Thymus (tissue), 11 donors: ENCODE measurements at regions not wholly inside any gene's neighbourhood (a gene's known extent, or its start where the extent isn't known, plus 50 kb on each side); places are given as distances from the start of the nearest gene placed in this dataset.
"Not testable (repeated sequence)": the region's sequence is repeated elsewhere in the genome, so short reads cannot be mapped to it uniquely, and the experiment has no call there.

ENCODE experiments used
- DNase-seq, 9 donors: peaks; one replicate each; pipeline ENCODE4 v3.0.0-alpha.2; 2013; ENCODE audit warnings: low spot score in 9 of 9, low read depth in 6 of 9, missing footprints in 1 of 9
- H3K27ac ChIP-seq, 2 donors: one replicate each; pipeline ENCODE4 v1.5.1; 2013; ENCODE audit warnings: control low read depth in 1 of 2, low read depth in 1 of 2, low read length in 1 of 2, mild to moderate bottlenecking in 1 of 2, moderate library complexity in 1 of 2
- H3K27me3 ChIP-seq, 2 donors: one replicate each; pipeline ENCODE4 v1.5.1; 2013; ENCODE audit warnings: low read length in 1 of 2; ENCODE audit not compliant: control insufficient read depth in 2 of 2, insufficient read depth in 1 of 2
- H3K36me3 ChIP-seq, 2 donors: one replicate each; pipeline ENCODE4 v1.5.1; 2013; ENCODE audit warnings: low read length in 1 of 2, mild to moderate bottlenecking in 1 of 2, moderate library complexity in 1 of 2; ENCODE audit not compliant: control insufficient read depth in 2 of 2, insufficient read depth in 2 of 2
- H3K4me1 ChIP-seq, 2 donors: one replicate each; pipeline ENCODE4 v1.5.1; 2013; ENCODE audit warnings: low read length in 2 of 2; ENCODE audit not compliant: control insufficient read depth in 2 of 2, insufficient read depth in 2 of 2
- H3K4me3 ChIP-seq, 2 donors: one replicate each; pipeline ENCODE4 v1.5.1; 2013; ENCODE audit warnings: low read length in 2 of 2, control low read depth in 1 of 2, mild to moderate bottlenecking in 1 of 2
- H3K9me3 ChIP-seq, 2 donors: one replicate each; pipeline ENCODE4 v1.5.1; 2013; ENCODE audit warnings: low read length in 1 of 2, mild to moderate bottlenecking in 1 of 2; ENCODE audit not compliant: control insufficient read depth in 2 of 2, insufficient read depth in 1 of 2
- WGBS: extraction: QIAGEN DNeasy Blood & Tissue Kit; methylation state at CpG from one replicate; pipeline ENCODE4 v1.1.7; 2013; 5-methylcytosine and 5-hydroxymethylcytosine counted together
- donor health status: healthy.

- 92% methylated on average over 1 of the region's 1 CpG for WGBS
Observed at GRCh38 chr14:43297794-43298193, 1209.3 kb downstream of the FSCB start.

GRCh38 chr14:43296061-43296460 lies 1211.0 kb downstream of the FSCB start:
- not testable (repeated sequence) for H3K9me3 ChIP-seq, H3K27me3 ChIP-seq, H3K4me3 ChIP-seq, DNase-seq, H3K36me3 ChIP-seq, H3K27ac ChIP-seq, H3K4me1 ChIP-seq
- 99% methylated on average over 2 of the region's 4 CpGs for WGBS

More at GRCh38 chr14:43297794-43298193, 1209.3 kb downstream of the FSCB start:
- Histone ChIP-seq H3K9me3 (peaks cover 0 to 4% of the 10 kb centered on the region in 2 donors), H3K36me3 (no peaks in the 10 kb centered on the region), H3K4me3 (no peak overlapping the region), H3K4me1 (no peaks in the 10 kb centered on the region), H3K27me3 (no peaks in the 10 kb centered on the region), H3K27ac (no peak overlapping the region)
- DNase-seq: no peak

DNA sequence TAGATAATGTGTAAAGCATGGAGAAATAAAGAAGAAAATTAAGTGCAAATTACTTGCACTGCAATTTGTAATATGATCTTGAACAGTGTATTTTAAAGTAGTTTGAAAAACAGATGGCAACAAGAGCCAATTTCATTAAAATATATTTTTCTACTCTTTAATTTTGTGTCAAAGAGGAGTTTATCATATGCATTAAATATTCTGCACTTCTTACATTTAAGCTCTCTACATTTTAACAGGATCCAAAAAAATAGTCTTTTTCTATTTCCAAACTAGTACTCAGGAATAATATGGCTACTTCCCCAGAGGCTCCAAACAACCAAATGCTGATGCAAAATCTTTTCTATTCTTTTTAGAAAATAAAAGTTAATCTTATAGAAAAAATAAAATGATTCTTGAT lies 1221.5 kb downstream of the FSCB start:
- no peaks in the 10 kb centered on the region for H3K4me1 ChIP-seq
- peaks cover 0 to 3% of the 10 kb centered on the region in 2 donors for H3K9me3 ChIP-seq
- no peak overlapping the region for H3K4me3 ChIP-seq
- H3K36me3 ChIP-seq: no peaks in the 10 kb centered on the region
- DNase-seq: no peak
- H3K27ac ChIP-seq: no peak overlapping the region
- no peaks in the 10 kb centered on the region for H3K27me3 ChIP-seq

DNA sequence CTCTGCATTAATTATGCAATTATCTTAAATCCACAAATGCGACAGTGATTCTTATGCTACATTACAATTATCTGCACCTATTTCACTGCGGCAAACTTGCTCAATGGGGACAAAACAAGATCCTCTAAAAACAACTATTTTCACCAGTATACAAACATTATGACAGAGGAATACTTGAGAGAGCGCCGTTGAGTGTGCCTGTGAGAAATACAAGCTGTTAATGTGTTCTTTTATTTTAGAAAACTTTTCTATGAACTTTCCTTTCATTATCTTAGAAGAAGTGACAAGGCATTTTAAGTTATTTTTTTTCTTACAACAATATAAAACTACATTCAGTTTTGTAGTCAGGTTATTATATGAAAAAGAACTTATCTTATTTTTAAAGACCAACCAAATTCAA lies 1247.0 kb downstream of the FSCB start:
- DNase-seq: no peak
- WGBS: 95% methylated on average over 4 of the region's 4 CpGs

GRCh38 chr14:43258396-43258795 lies 1248.7 kb downstream of the FSCB start:
- H3K4me1 ChIP-seq: no peaks in the 10 kb centered on the region
- no peak overlapping the region for H3K27ac ChIP-seq
- H3K9me3 ChIP-seq: no peaks in the 10 kb centered on the region
- no peak for DNase-seq
- 81% methylated on average over 2 of the region's 2 CpGs for WGBS
- H3K27me3 ChIP-seq: no peaks in the 10 kb centered on the region
- no peak overlapping the region for H3K4me3 ChIP-seq
- H3K36me3 ChIP-seq: no peaks in the 10 kb centered on the region

More for the DNA sequence above, 1247.0 kb downstream of the FSCB start:
- Histone ChIP-seq H3K27me3 (no peaks in the 10 kb centered on the region), H3K9me3 (no peaks in the 10 kb centered on the region), H3K4me1 (no peaks in the 10 kb centered on the region), H3K4me3 (no peak overlapping the region), H3K27ac (no peak overlapping the region), H3K36me3 (no peaks in the 10 kb centered on the region)

GRCh38 chr14:43256996-43257395 lies 1250.1 kb downstream of the FSCB start:
- not testable (repeated sequence) for H3K4me1 ChIP-seq, H3K4me3 ChIP-seq, H3K27me3 ChIP-seq, H3K27ac ChIP-seq, H3K36me3 ChIP-seq, H3K9me3 ChIP-seq, DNase-seq
- WGBS: 83% methylated on average over 5 of the region's 5 CpGs

GRCh38 chr14:43252866-43253265 lies 1254.2 kb downstream of the FSCB start:
- 97% methylated on average over 6 of the region's 6 CpGs for WGBS
- no peak for DNase-seq
- Histone ChIP-seq H3K27me3 (no peaks in the 10 kb centered on the region), H3K36me3 (no peaks in the 10 kb centered on the region), H3K27ac (no peak overlapping the region), H3K4me1 (no peaks in the 10 kb centered on the region), H3K4me3 (no peak overlapping the region), H3K9me3 (no peaks in the 10 kb centered on the region)

GRCh38 chr14:43249591-43249990 lies 1257.5 kb downstream of the FSCB start:
- 76% methylated on average over 3 of the region's 3 CpGs for WGBS
- no peaks in the 10 kb centered on the region for H3K4me1 ChIP-seq
- no peak overlapping the region for H3K4me3 ChIP-seq
- H3K9me3 ChIP-seq: no peaks in the 10 kb centered on the region
- H3K36me3 ChIP-seq: no peaks in the 10 kb centered on the region
- no peak overlapping the region for H3K27ac ChIP-seq
- no peak for DNase-seq
- no peaks in the 10 kb centered on the region for H3K27me3 ChIP-seq

DNA sequence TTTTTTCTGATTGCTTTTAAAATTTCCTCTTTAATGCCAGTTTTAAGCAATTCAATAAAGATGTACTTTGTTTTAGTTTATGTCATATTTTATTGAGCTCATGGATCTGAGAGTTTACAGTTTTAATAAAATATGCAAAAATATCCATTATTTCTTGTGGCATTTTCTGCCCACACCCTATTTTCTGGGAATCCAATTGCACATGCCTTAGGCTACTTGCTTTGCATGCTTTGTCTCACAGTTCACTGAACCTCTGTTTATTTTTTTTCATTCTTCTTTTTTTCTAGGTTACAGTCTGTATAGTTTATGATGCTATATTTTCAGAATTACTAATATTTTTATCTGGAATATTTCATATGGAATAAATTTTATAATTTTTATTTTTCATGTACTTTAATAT lies 1258.0 kb downstream of the FSCB start:
- Histone ChIP-seq H3K36me3 (no peaks in the 10 kb centered on the region), H3K9me3 (no peaks in the 10 kb centered on the region), H3K27me3 (no peaks in the 10 kb centered on the region), H3K4me1 (no peaks in the 10 kb centered on the region), H3K27ac (no peak overlapping the region), H3K4me3 (no peak overlapping the region)
- no peak for DNase-seq

GRCh38 chr14:43247877-43248276 lies 1259.2 kb downstream of the FSCB start:
- WGBS: 91% methylated on average over 1 of the region's 1 CpG
- no peak overlapping the region for H3K27ac ChIP-seq
- H3K4me3 ChIP-seq: no peak overlapping the region
- DNase-seq: no peak
- H3K9me3 ChIP-seq: no peaks in the 10 kb centered on the region
- no peaks in the 10 kb centered on the region for H3K27me3 ChIP-seq
- no peaks in the 10 kb centered on the region for H3K4me1 ChIP-seq
- H3K36me3 ChIP-seq: no peaks in the 10 kb centered on the region
